WTC11 (cell line): ENCODE measurements at regions not wholly inside any gene's neighbourhood (a gene's known extent, or its start where the extent isn't known, plus 50 kb on each side); places are given as distances from the start of the nearest gene placed in this dataset.

Source experiments
- CTCF ChIP-seq: fragments of 200-600 bp; IDR thresholded peaks from 2 replicates; pipeline ENCODE4 v1.8.0; 2022; ENCODE audit warnings: antibody characterized with exemption
- ELF4 ChIP-seq: sonication (generic); formaldehyde crosslinking; IDR thresholded peaks from 2 replicates; pipeline ENCODE4 v1.8.1; 2022; ENCODE audit warnings: low read depth, mild to moderate bottlenecking, moderate library complexity, missing genetic modification reagents
- ESRRA ChIP-seq: sonication (generic); formaldehyde crosslinking; IDR thresholded peaks from 2 replicates; pipeline ENCODE4 v1.8.1; 2022; ENCODE audit warnings: mild to moderate bottlenecking, missing genetic modification reagents, borderline replicate concordance
- GTF2I ChIP-seq: fragments of 250-450 bp; sonication (Bioruptor Pico); conservative IDR thresholded peaks from 2 replicates; pipeline ENCODE4 v1.4.0; 2021; ENCODE audit warnings: mild to moderate bottlenecking
- SMAD3 ChIP-seq: sonication (generic); formaldehyde crosslinking; IDR thresholded peaks from 2 replicates; pipeline ENCODE4 v1.8.0; 2022; ENCODE audit warnings: missing genetic modification reagents, mild to moderate bottlenecking, borderline replicate concordance
- SMAD4 ChIP-seq: sonication (generic); formaldehyde crosslinking; IDR thresholded peaks from 2 replicates; pipeline ENCODE4 v1.8.0; 2022; ENCODE audit warnings: mild to moderate bottlenecking, missing genetic modification reagents
- SOX15 ChIP-seq: fragments of 250-450 bp; sonication (Bioruptor Pico); IDR thresholded peaks from 2 replicates; pipeline ENCODE4 v1.9.0; 2021; ENCODE audit warnings: mild to moderate bottlenecking
- TEAD1 ChIP-seq: sonication (generic); formaldehyde crosslinking; IDR thresholded peaks from 2 replicates; pipeline ENCODE4 v1.8.0; 2022; ENCODE audit warnings: mild to moderate bottlenecking, missing genetic modification reagents
- TP53 ChIP-seq: sonication (generic); formaldehyde crosslinking; IDR thresholded peaks from 2 replicates; pipeline ENCODE4 v1.8.1; 2023; ENCODE audit warnings: mild to moderate bottlenecking, missing genetic modification reagents
- ZBTB43 ChIP-seq: sonication (generic); formaldehyde crosslinking; IDR thresholded peaks from 2 replicates; pipeline ENCODE4 v1.8.1; 2023; ENCODE audit warnings: mild to moderate bottlenecking, missing genetic modification reagents
- ZNF425 ChIP-seq: fragments of 250-450 bp; sonication (Bioruptor Pico); conservative IDR thresholded peaks from 2 replicates; pipeline ENCODE4 v1.9.0; 2021; ENCODE audit warnings: mild to moderate bottlenecking
- ZNF512 ChIP-seq: sonication (generic); formaldehyde crosslinking; IDR thresholded peaks from 2 replicates; pipeline ENCODE4 v1.8.1; 2022; ENCODE audit warnings: missing genetic modification reagents, borderline replicate concordance
- TF ChIP-seq, protein P1 (sequence below): sonication (generic); formaldehyde crosslinking; IDR thresholded peaks from 2 replicates; pipeline ENCODE4 v1.8.0; 2023; ENCODE audit warnings: missing genetic modification reagents
- TF ChIP-seq, protein P2 (sequence below): sonication (generic); formaldehyde crosslinking; IDR thresholded peaks from 2 replicates; pipeline ENCODE4 v1.8.0; 2022; ENCODE audit warnings: mild to moderate bottlenecking, missing genetic modification reagents

DNA sequence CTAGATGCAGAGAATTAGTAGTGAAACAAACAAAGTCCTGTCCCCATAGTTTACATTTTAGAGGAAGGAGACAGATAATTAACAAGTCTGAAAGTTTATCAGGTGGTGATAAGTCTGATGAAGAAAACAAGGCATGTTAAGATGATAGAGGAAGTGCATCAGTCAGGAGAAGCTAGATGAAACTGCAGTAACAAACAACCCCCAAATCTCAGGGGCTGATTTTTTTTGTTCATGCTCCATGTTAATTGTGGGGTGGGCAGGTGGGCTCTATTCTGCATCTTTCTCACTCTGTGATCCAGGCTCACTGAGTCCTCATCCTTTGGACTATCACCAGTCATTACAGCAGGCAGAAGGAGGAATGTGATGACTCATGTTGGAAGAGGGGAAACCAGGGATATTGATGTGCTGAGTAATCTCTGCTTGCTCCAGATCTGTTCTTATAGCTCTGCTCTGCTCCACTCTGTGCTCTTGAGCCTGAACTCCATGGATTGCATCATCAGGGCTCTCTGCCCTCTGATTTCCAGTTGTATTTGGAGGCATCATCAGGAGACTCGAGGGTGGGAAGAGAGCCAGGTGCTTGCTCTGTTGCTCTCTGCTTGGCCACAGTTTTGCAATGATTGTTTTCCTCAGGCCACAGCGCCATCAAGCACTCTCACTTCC is 166.9 kb downstream of the IER5 start:
- TF ChIP-seq TEAD1 (CRISPR knock-in tag) (no peak), CTCF (no peak), TP53 (no peak), ZBTB43 (no peak), ZNF425 (CRISPR knock-in tag) (no peak), ELF4 (CRISPR knock-in tag) (no peak), ZNF512 (no peak), SMAD3 (CRISPR knock-in tag) (no peak), GTF2I (CRISPR knock-in tag) (no peak), ESRRA (CRISPR knock-in tag) (no peak), SMAD4 (no peak), SOX15 (CRISPR knock-in tag) (no peak)
- TF ChIP-seq, protein P1, sequence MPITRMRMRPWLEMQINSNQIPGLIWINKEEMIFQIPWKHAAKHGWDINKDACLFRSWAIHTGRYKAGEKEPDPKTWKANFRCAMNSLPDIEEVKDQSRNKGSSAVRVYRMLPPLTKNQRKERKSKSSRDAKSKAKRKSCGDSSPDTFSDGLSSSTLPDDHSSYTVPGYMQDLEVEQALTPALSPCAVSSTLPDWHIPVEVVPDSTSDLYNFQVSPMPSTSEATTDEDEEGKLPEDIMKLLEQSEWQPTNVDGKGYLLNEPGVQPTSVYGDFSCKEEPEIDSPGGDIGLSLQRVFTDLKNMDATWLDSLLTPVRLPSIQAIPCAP (CRISPR knock-in tag): no peak
- TF ChIP-seq, protein P2, sequence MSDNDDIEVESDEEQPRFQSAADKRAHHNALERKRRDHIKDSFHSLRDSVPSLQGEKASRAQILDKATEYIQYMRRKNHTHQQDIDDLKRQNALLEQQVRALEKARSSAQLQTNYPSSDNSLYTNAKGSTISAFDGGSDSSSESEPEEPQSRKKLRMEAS (CRISPR knock-in tag): no peak
